ENCODE measurements at regions not wholly inside any gene's neighbourhood (a gene's known extent, or its start where the extent isn't known, plus 50 kb on each side); places are given as distances from the start of the nearest gene placed in this dataset.

GRCh38 chr10:114723361-114723760, 65.3 kb upstream of the ABLIM1 start:
- H4K20me1 ChIP-seq (ENCODE audit: control insufficient read depth, insufficient read depth, low read length, poor library complexity, severe bottlenecking) = no peaks in the 10 kb centered on the region
- ChIA-PET CTCF (no interaction called here), POLR2A (no interaction called here)
- H3K27me3 Mint-ChIP-seq = no peaks in the 10 kb centered on the region
- no peaks in the 10 kb centered on the region for H3K27me3 ChIP-seq (replicated peaks in 1 of 4; ENCODE audit: control extremely low read depth in 1 of 4, control insufficient read depth in 3 of 4, insufficient read depth in 4 of 4, low read length in 3 of 4)
- H3K36me3 ChIP-seq (replicated peaks in 1 of 2; ENCODE audit: control extremely low read depth in 1 of 2, control insufficient read depth in 1 of 2, extremely low read depth in 1 of 2, insufficient read depth in 2 of 2, low read length in 1 of 2) = no peaks in the 10 kb centered on the region
- WGBS (ENCODE audit: insufficient coverage) = no CpG with 5 or more reads among the region's 1 CpG
- H3K79me2 ChIP-seq (ENCODE audit: control insufficient read depth, insufficient read depth, low read length) = no peaks in the 10 kb centered on the region
- intact Hi-C loops (cut with micrococcal nuclease) = no loop called here
- H2AFZ ChIP-seq (ENCODE audit: insufficient read depth, low read depth, low read length, poor library complexity, severe bottlenecking) = no peak overlapping the region
- no peak overlapping the region for H3K4me2 ChIP-seq (replicated peaks; ENCODE audit: low read depth, low read length, poor library complexity, severe bottlenecking)
- no peak overlapping the region for H3K9ac ChIP-seq (ENCODE audit: low read length)
- H3K9me3 Mint-ChIP-seq (ENCODE audit: insufficient read depth) = no peaks in the 10 kb centered on the region
- H3K4me1 ChIP-seq (ENCODE audit: control insufficient read depth in 2 of 2, insufficient read depth in 2 of 2, low read length in 2 of 2) = no peaks in the 10 kb centered on the region
- no peaks in the 10 kb centered on the region for H3K9me3 ChIP-seq (ENCODE audit: control extremely low read depth in 1 of 3, control insufficient read depth in 2 of 3, insufficient read depth in 1 of 3, low read length in 2 of 3)
- no peak overlapping the region for H3K27ac ChIP-seq (ENCODE audit: low read length in 2 of 2)
- H3K4me3 Mint-ChIP-seq = no peak overlapping the region
- H3K27ac Mint-ChIP-seq = no peak overlapping the region
- H3K4me3 ChIP-seq (ENCODE audit: control extremely low read depth in 1 of 5, extremely low read depth in 1 of 5, insufficient read depth in 1 of 5, low read depth in 2 of 5, low read length in 4 of 5) = no peak overlapping the region
- TF ChIP-seq CTCF (IDR thresholded peaks at IDR 0.05) (no peak), EZH2 (IDR thresholded peaks at IDR 0.05; ENCODE audit: borderline replicate concordance, insufficient read depth, low read depth, low read length, poor library complexity, severe bottlenecking) (no peak)
- no peaks in the 10 kb centered on the region for H3K4me1 Mint-ChIP-seq
- no peak for DNase-seq
- ATAC-seq (ENCODE audit: low read depth) = no peak

GRCh38 chr10:114723991-114724715, 66.1 kb upstream of the ABLIM1 start:
- H3K79me2 ChIP-seq (ENCODE audit: control insufficient read depth, insufficient read depth, low read length) = no peaks in the 10 kb centered on the region
- no peak for ATAC-seq (ENCODE audit: low read depth)
- no peak overlapping the region for H3K27ac ChIP-seq (ENCODE audit: low read length in 2 of 2)
- 88% methylated on average over 2 of the region's 3 CpGs for WGBS (ENCODE audit: insufficient coverage)
- intact Hi-C loops (cut with micrococcal nuclease) = no loop called here
- no peak for DNase-seq
- no peaks in the 10 kb centered on the region for H3K27me3 ChIP-seq (replicated peaks in 1 of 4; ENCODE audit: control extremely low read depth in 1 of 4, control insufficient read depth in 3 of 4, insufficient read depth in 4 of 4, low read length in 3 of 4)
- Mint-ChIP-seq H3K27ac (no peak overlapping the region), H3K4me1 (no peaks in the 10 kb centered on the region), H3K4me3 (no peak overlapping the region), H3K9me3 (ENCODE audit: insufficient read depth) (no peaks in the 10 kb centered on the region), H3K27me3 (no peaks in the 10 kb centered on the region)
- ChIA-PET POLR2A (no interaction called here), CTCF (no interaction called here)
- TF ChIP-seq CTCF (IDR thresholded peaks at IDR 0.05) (no peak), EZH2 (IDR thresholded peaks at IDR 0.05; ENCODE audit: borderline replicate concordance, insufficient read depth, low read depth, low read length, poor library complexity, severe bottlenecking) (no peak)
- H3K36me3 ChIP-seq (replicated peaks in 1 of 2; ENCODE audit: control extremely low read depth in 1 of 2, control insufficient read depth in 1 of 2, extremely low read depth in 1 of 2, insufficient read depth in 2 of 2, low read length in 1 of 2) = no peaks in the 10 kb centered on the region
- no peak overlapping the region for H3K4me2 ChIP-seq (replicated peaks; ENCODE audit: low read depth, low read length, poor library complexity, severe bottlenecking)
- no peaks in the 10 kb centered on the region for H3K9me3 ChIP-seq (ENCODE audit: control extremely low read depth in 1 of 3, control insufficient read depth in 2 of 3, insufficient read depth in 1 of 3, low read length in 2 of 3)
- no peak overlapping the region for H3K4me3 ChIP-seq (ENCODE audit: control extremely low read depth in 1 of 5, extremely low read depth in 1 of 5, insufficient read depth in 1 of 5, low read depth in 2 of 5, low read length in 4 of 5)
- H3K9ac ChIP-seq (ENCODE audit: low read length) = no peak overlapping the region
- H4K20me1 ChIP-seq (ENCODE audit: control insufficient read depth, insufficient read depth, low read length, poor library complexity, severe bottlenecking) = no peaks in the 10 kb centered on the region
- no peak overlapping the region for H2AFZ ChIP-seq (ENCODE audit: insufficient read depth, low read depth, low read length, poor library complexity, severe bottlenecking)
- no peaks in the 10 kb centered on the region for H3K4me1 ChIP-seq (ENCODE audit: control insufficient read depth in 2 of 2, insufficient read depth in 2 of 2, low read length in 2 of 2)
